ENCODE measurements at regions not wholly inside any gene's neighbourhood (a gene's known extent, or its start where the extent isn't known, plus 50 kb on each side); places are given as distances from the start of the nearest gene placed in this dataset.

- TF ChIP-seq, protein P1, sequence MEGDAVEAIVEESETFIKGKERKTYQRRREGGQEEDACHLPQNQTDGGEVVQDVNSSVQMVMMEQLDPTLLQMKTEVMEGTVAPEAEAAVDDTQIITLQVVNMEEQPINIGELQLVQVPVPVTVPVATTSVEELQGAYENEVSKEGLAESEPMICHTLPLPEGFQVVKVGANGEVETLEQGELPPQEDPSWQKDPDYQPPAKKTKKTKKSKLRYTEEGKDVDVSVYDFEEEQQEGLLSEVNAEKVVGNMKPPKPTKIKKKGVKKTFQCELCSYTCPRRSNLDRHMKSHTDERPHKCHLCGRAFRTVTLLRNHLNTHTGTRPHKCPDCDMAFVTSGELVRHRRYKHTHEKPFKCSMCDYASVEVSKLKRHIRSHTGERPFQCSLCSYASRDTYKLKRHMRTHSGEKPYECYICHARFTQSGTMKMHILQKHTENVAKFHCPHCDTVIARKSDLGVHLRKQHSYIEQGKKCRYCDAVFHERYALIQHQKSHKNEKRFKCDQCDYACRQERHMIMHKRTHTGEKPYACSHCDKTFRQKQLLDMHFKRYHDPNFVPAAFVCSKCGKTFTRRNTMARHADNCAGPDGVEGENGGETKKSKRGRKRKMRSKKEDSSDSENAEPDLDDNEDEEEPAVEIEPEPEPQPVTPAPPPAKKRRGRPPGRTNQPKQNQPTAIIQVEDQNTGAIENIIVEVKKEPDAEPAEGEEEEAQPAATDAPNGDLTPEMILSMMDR (IDR thresholded peaks at IDR 0.05): no peak
- TF ChIP-seq POLR2AphosphoS5 (IDR thresholded peaks at IDR 0.05): no peak
- no peak for TF ChIP-seq POLR2A (IDR thresholded peaks at IDR 0.05)
These were observed 282.0 kb downstream of the ISL1 start for GRCh38 chr5:51665251-51665593.
